OCI-LY7 (cell line): ENCODE measurements at regions not wholly inside any gene's neighbourhood (a gene's known extent, or its start where the extent isn't known, plus 50 kb on each side); places are given as distances from the start of the nearest gene placed in this dataset.

Experiments used
- BruUV-seq: library from RNA; stranded (reverse); fragments of 400-500 nt; replicated peaks from 2 replicates; lab custom pipeline; 2021; lab: Mats Ljungman, UMichigan
- CTCF ChIA-PET: fragments of 300-600 bp; sonication (Branson Sonifier 250); formaldehyde crosslinking; loops from one replicate; lab custom pipeline; 2022; ENCODE audit warnings: antibody characterized with exemption; ENCODE audit not compliant: unreplicated experiment; lab: Charles Lee
- POLR2A ChIA-PET: fragments of 300-600 bp; sonication (Branson Sonifier 250); formaldehyde crosslinking; loops from one replicate; lab custom pipeline; 2022; ENCODE audit warnings: antibody characterized with exemption; lab: Charles Lee
- DNase-seq: peaks from one replicate; pipeline ENCODE4 v3.0.0-alpha.2; 2015; ENCODE audit warnings: low spot score
- H2AFZ ChIP-seq: fragments of 200-600 bp; sonication (generic), shearing (Covaris generic); 2 replicates; pipeline ENCODE4 v1.6.1; 2014; ENCODE audit warnings: mild to moderate bottlenecking, antibody characterized with exemption, low read length, moderate library complexity
- H3K27ac ChIP-seq: fragments of 200-600 bp; sonication (generic); 2 replicates; pipeline ENCODE4 v1.5.1; 2014; ENCODE audit warnings: mixed run types, low read depth, mild to moderate bottlenecking, moderate library complexity, low read length, inconsistent platforms; ENCODE audit not compliant: poor library complexity, severe bottlenecking
- H3K36me3 ChIP-seq: fragments of 200-600 bp; sonication (generic); 2 replicates; pipeline ENCODE4 v1.6.1; 2014; ENCODE audit warnings: mild to moderate bottlenecking, antibody characterized with exemption, low read length, moderate library complexity, mixed read lengths; ENCODE audit not compliant: insufficient read depth
- H3K4me1 ChIP-seq: fragments of 200-600 bp; sonication (generic); 2 replicates; pipeline ENCODE4 v1.5.1; 2014; ENCODE audit warnings: mild to moderate bottlenecking, low read length; ENCODE audit not compliant: insufficient read depth, poor library complexity, severe bottlenecking
- H3K4me2 ChIP-seq: fragments of 200-600 bp; sonication (generic); 2 replicates; pipeline ENCODE4 v1.6.1; 2014; ENCODE audit warnings: mild to moderate bottlenecking, low read length
- H3K4me3 ChIP-seq: fragments of 200-600 bp; sonication (generic); 2 replicates; pipeline ENCODE4 v1.5.1; 2014; ENCODE audit warnings: mild to moderate bottlenecking, low read depth, low read length; ENCODE audit not compliant: poor library complexity, severe bottlenecking
- H3K79me2 ChIP-seq: fragments of 200-600 bp; sonication (generic); 2 replicates; pipeline ENCODE4 v1.6.1; 2016; ENCODE audit warnings: low read depth, mild to moderate bottlenecking, low read length, moderate library complexity, mixed read lengths; ENCODE audit not compliant: insufficient read depth
- H3K9me2 ChIP-seq: fragments of 200-600 bp; sonication (generic); 2 replicates; pipeline ENCODE4 v1.6.1; 2016; ENCODE audit warnings: mild to moderate bottlenecking, low read length, mixed read lengths; ENCODE audit not compliant: insufficient read depth
- H3K9me3 ChIP-seq: fragments of 200-600 bp; sonication (generic); 2 replicates; pipeline ENCODE4 v1.6.1; 2014; ENCODE audit warnings: mild to moderate bottlenecking, mixed run types, low read length, mixed read lengths
- H4K20me1 ChIP-seq: fragments of 200-600 bp; sonication (generic); 2 replicates; pipeline ENCODE4 v1.6.1; 2014; ENCODE audit warnings: mild to moderate bottlenecking, antibody characterized with exemption, low read length, moderate library complexity, mixed read lengths; ENCODE audit not compliant: insufficient read depth
- EZH2phosphoT487 ChIP-seq: fragments of 200-600 bp; sonication (generic); IDR thresholded peaks from 2 replicates; pipeline ENCODE4 v1.6.1; 2018; ENCODE audit warnings: low read depth, borderline replicate concordance, mild to moderate bottlenecking, mixed run types, antibody characterized with exemption, low read length, moderate library complexity, mixed read lengths
- intact Hi-C: fragments of 100-400 bp; cut with micrococcal nuclease; formaldehyde crosslinking; loops from one replicate; pipeline ENCODE4 v1.10.0; 2022; ENCODE audit not compliant: unreplicated experiment
- TF ChIP-seq, protein P1 (sequence below): fragments of 200-600 bp; sonication (generic); conservative IDR thresholded peaks from 2 replicates; pipeline ENCODE4 v1.5.1; 2014; ENCODE audit warnings: mild to moderate bottlenecking, antibody characterized with exemption, low read length, moderate library complexity, mixed read lengths

DNA sequence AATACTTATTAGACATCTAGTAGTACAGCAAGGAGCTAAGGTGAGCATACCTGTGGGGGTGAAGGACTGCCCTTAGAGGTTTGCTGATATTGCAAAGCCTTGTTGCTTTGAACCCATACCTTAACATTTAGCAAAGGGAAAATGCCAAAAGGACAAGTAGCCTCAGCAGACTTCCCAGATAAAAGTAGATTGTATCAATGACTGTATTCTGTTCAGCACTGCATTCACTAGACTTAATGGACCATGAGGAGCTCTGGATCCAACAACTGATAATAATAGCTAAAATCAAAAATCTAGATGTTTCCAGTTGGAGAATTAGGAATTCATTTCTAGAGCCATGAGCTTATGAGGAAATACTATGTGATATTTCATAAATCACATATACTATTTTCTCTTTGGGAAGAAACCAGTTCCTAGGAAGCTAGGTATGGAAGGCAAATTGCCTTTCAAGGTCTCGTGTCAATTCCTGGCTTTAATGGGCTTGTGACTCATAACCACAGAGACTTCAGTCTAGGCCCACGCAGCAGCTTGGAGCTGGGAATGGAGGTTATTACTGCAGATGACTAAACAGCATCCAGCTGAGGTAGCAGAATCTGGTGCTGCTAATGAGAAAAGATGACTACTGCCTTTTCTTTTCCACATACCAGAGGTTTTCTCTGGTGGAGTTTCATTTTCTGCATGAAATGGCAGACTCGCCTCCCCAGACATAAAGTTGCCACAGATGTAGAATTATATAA, 191.2 kb upstream of the NABP1 start:
- no peak for DNase-seq
- Histone ChIP-seq H2AFZ (no peak overlapping the region), H3K27ac (no peak overlapping the region), H3K9me2 (no peaks in the 10 kb centered on the region), H4K20me1 (no peaks in the 10 kb centered on the region), H3K4me2 (no peak overlapping the region), H3K4me3 (no peak overlapping the region), H3K36me3 (no peaks in the 10 kb centered on the region), H3K79me2 (no peaks in the 10 kb centered on the region), H3K4me1 (no peaks in the 10 kb centered on the region), H3K9me3 (no peaks in the 10 kb centered on the region)
- BruUV-seq = no TSS peak
- intact Hi-C loops = no loop called here
- TF ChIP-seq EZH2phosphoT487 = no peak
- TF ChIP-seq, protein P1, sequence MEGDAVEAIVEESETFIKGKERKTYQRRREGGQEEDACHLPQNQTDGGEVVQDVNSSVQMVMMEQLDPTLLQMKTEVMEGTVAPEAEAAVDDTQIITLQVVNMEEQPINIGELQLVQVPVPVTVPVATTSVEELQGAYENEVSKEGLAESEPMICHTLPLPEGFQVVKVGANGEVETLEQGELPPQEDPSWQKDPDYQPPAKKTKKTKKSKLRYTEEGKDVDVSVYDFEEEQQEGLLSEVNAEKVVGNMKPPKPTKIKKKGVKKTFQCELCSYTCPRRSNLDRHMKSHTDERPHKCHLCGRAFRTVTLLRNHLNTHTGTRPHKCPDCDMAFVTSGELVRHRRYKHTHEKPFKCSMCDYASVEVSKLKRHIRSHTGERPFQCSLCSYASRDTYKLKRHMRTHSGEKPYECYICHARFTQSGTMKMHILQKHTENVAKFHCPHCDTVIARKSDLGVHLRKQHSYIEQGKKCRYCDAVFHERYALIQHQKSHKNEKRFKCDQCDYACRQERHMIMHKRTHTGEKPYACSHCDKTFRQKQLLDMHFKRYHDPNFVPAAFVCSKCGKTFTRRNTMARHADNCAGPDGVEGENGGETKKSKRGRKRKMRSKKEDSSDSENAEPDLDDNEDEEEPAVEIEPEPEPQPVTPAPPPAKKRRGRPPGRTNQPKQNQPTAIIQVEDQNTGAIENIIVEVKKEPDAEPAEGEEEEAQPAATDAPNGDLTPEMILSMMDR = no peak
- POLR2A ChIA-PET = interaction anchor here (0.6 kb wide), 1 partner anchor 377 kb away, joined by 3 read pairs; no protein-coding TSS in a partner anchor
- CTCF ChIA-PET = interaction anchor here (1.0 kb wide), 1 partner anchor 28 kb away, joined by 3 read pairs; no protein-coding TSS in a partner anchor

DNA sequence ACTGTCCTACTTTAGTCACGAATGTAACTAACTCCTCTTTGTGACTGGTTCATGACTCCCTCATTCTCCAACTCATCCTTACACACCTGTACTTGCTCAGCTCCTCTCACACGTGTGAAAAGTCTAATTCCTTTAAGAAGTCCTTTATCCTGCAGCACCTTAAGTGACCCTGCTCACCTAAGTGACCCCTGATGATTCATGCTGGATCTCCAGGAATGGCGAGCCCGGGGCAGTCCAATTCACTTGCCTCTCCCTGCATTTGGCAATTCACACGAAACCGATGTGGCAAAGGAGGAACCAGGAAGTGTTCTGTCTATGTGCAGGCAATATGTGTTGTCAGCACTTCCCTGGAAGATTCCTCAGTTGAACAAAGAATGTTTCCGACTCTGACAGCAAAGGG, 189.8 kb upstream of the NABP1 start:
- no peak for DNase-seq
- BruUV-seq = no TSS peak
- H4K20me1 ChIP-seq = no peaks in the 10 kb centered on the region
- POLR2A ChIA-PET = interaction anchor here (1.2 kb wide), 1 partner anchor 9 kb away, joined by 3 read pairs; no protein-coding TSS in a partner anchor
- no peak overlapping the region for H3K4me3 ChIP-seq
- no peak overlapping the region for H3K4me2 ChIP-seq
- CTCF ChIA-PET = interaction anchor here (0.9 kb wide), 1 partner anchor 51 kb away, joined by 3 read pairs; no protein-coding TSS in a partner anchor
- no peak overlapping the region for H3K27ac ChIP-seq
- no peak for TF ChIP-seq EZH2phosphoT487
- TF ChIP-seq, protein P1 = no peak
- intact Hi-C loops = no loop called here
- no peaks in the 10 kb centered on the region for H3K4me1 ChIP-seq
- H3K36me3 ChIP-seq = no peaks in the 10 kb centered on the region
- H3K9me2 ChIP-seq = no peaks in the 10 kb centered on the region
- no peak overlapping the region for H2AFZ ChIP-seq
- H3K9me3 ChIP-seq = no peaks in the 10 kb centered on the region
- H3K79me2 ChIP-seq = no peaks in the 10 kb centered on the region

DNA sequence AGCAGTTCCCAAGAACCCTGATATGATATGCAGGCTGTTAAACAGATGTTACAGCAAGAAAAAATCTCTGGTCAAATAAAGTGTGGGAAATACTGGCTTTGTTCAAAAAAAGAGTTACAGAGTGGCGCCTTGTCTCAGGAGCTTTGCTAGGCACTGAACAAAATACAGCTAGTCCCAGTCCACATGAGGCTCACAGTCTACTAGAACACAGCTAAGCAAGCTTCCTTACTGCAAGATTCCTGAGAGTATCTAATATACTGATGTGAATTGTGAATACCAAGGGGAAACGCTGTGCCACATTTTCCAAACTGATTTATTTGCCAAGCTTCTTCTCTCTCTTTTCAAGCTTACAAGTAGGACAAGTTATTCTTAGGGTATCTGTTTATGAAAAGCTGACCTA, 188.8 kb upstream of the NABP1 start:
- no peaks in the 10 kb centered on the region for H3K79me2 ChIP-seq
- no peak overlapping the region for H3K4me2 ChIP-seq
- CTCF ChIA-PET = no interaction called here
- no peak overlapping the region for H2AFZ ChIP-seq
- H3K4me1 ChIP-seq = no peaks in the 10 kb centered on the region
- no peaks in the 10 kb centered on the region for H3K36me3 ChIP-seq
- H3K9me3 ChIP-seq = no peaks in the 10 kb centered on the region
- H3K27ac ChIP-seq = no peak overlapping the region
- intact Hi-C loops = no loop called here
- POLR2A ChIA-PET = interaction anchor here (1.2 kb wide), 1 partner anchor 10 kb away, joined by 3 read pairs; no protein-coding TSS in a partner anchor
- TF ChIP-seq EZH2phosphoT487 = no peak
- TF ChIP-seq, protein P1 = no peak
- no peak for DNase-seq
- no TSS peak for BruUV-seq
- H3K9me2 ChIP-seq = no peaks in the 10 kb centered on the region
- no peaks in the 10 kb centered on the region for H4K20me1 ChIP-seq
- no peak overlapping the region for H3K4me3 ChIP-seq
